Esophagus muscularis mucosa (tissue), 4 donors: ENCODE measurements at regions not wholly inside any gene's neighbourhood (a gene's known extent, or its start where the extent isn't known, plus 50 kb on each side); places are given as distances from the start of the nearest gene placed in this dataset.

Experiments
- DNase-seq: peaks from one replicate; pipeline ENCODE4 v3.0.0-alpha.2; 2017; ENCODE audit errors: extremely low spot score
- H3K27ac ChIP-seq, 4 donors: fragments of 200-600 bp; sonication (generic); replicated peaks in 1 of 4; 1 replicate in 3 of 4; 2 replicates in 1 of 4; pipeline ENCODE4 v1.5.1; 2016 to 2019; ENCODE audit warnings: mild to moderate bottlenecking in 1 of 4
- H3K27me3 ChIP-seq, 4 donors: fragments of 200-600 bp; sonication (generic); one replicate each; pipeline versions ENCODE4 v1.5.1 to v1.6.0; 2016 to 2019
- H3K36me3 ChIP-seq, 4 donors: fragments of 200-600 bp; sonication (generic); one replicate each; pipeline ENCODE4 v1.5.1; 2016 to 2019
- H3K4me1 ChIP-seq, 4 donors: fragments of 200-600 bp; sonication (generic); one replicate each; pipeline ENCODE4 v1.5.1; 2016 to 2019
- H3K4me3 ChIP-seq, 4 donors: fragments of 200-600 bp; sonication (generic); 1 replicate in 2 of 4; 2 replicates in 2 of 4; pipeline ENCODE4 v1.5.1; 2016 to 2019; ENCODE audit warnings: mild to moderate bottlenecking in 4 of 4, moderate library complexity in 1 of 4
- H3K9me3 ChIP-seq, 4 donors: fragments of 200-600 bp; sonication (generic); 1 replicate in 3 of 4; 2 replicates in 1 of 4; pipeline ENCODE4 v1.5.1; 2016 to 2019
- CTCF ChIP-seq, 3 experiments: fragments of 200-600 bp in 2 of 3; fragments of 450-650 bp in 1 of 3; sonication (generic) in 2 of 3; IDR thresholded peaks; one replicate each; pipeline ENCODE4 v1.5.1; 2017 to 2019; ENCODE audit warnings: antibody characterized with exemption in 3 of 3, mild to moderate bottlenecking in 2 of 3, moderate library complexity in 1 of 3
- EP300 ChIP-seq: sonication (generic); formaldehyde crosslinking; IDR thresholded peaks from one replicate; pipeline ENCODE4 v1.6.1; 2017; ENCODE audit warnings: antibody characterized with exemption
- POLR2A ChIP-seq: fragments of 450-650 bp; IDR thresholded peaks from one replicate; pipeline ENCODE4 v1.6.1; 2017; ENCODE audit warnings: antibody characterized with exemption, moderate library complexity, mild to moderate bottlenecking, low read depth
- POLR2AphosphoS5 ChIP-seq, 2 donors: sonication (generic); formaldehyde crosslinking; IDR thresholded peaks; one replicate each; pipeline ENCODE4 v1.6.1; 2017; ENCODE audit warnings: antibody characterized with exemption in 2 of 2
- WGBS: methylation state at CpG from one replicate; pipeline ENCODE4 v1.1.5; 2018; 5-methylcytosine and 5-hydroxymethylcytosine counted together
- intact Hi-C: fragments of 100-400 bp; cut with DNase I; formaldehyde crosslinking; loops from one replicate; pipeline ENCODE4 v1.15.1; 2023

GRCh38 chr10:21314906-21315644 lies 210.4 kb downstream of the SKIDA1 start:
- H3K27ac ChIP-seq, result peak overlapping the region; percentile 50 to 69 (median 57)
- H3K27me3 ChIP-seq, result no peaks in the 10 kb centered on the region
- H3K4me3 ChIP-seq, result no peak overlapping the region
- peaks cover 28 to 39% (median 31%) of the 10 kb centered on the region in 4 donors for H3K4me1 ChIP-seq
- TF ChIP-seq EP300 (no peak), POLR2AphosphoS5 (IDR thresholded peaks at IDR 0.05) (peak in 1 of 2 donors; percentile 9), POLR2A (no peak), CTCF (IDR thresholded peaks at IDR 0.05) (no peak)
- intact Hi-C loops, result no loop called here
- DNase-seq, result no peak
- 40% methylated on average over 11 of the region's 13 CpGs for WGBS
- H3K9me3 ChIP-seq, result no peaks in the 10 kb centered on the region
- no peaks in the 10 kb centered on the region for H3K36me3 ChIP-seq

GRCh38 chr10:21314111-21314626 lies 211.3 kb downstream of the SKIDA1 start:
- no peak for DNase-seq
- Histone ChIP-seq H3K27ac (peak overlapping the region; percentile 6 to 69 (median 57)), H3K36me3 (no peaks in the 10 kb centered on the region), H3K4me3 (no peak overlapping the region), H3K27me3 (no peaks in the 10 kb centered on the region), H3K9me3 (no peaks in the 10 kb centered on the region), H3K4me1 (peaks cover 28 to 39% (median 31%) of the 10 kb centered on the region in 4 donors)
- 43% methylated on average over 9 of the region's 9 CpGs for WGBS
- TF ChIP-seq POLR2AphosphoS5 (IDR thresholded peaks at IDR 0.05), result no peak
- TF ChIP-seq EP300, result no peak
- TF ChIP-seq POLR2A, result no peak
- TF ChIP-seq CTCF (IDR thresholded peaks at IDR 0.05), result no peak
- intact Hi-C loops, result no loop called here

GRCh38 chr10:21313691-21314090 lies 211.8 kb downstream of the SKIDA1 start:
- peak overlapping the region in 1 of 4 donors; percentile 55 for H3K27ac ChIP-seq
- intact Hi-C loops, result no loop called here
- TF ChIP-seq CTCF (IDR thresholded peaks at IDR 0.05), result no peak
- TF ChIP-seq EP300, result no peak
- no peak for TF ChIP-seq POLR2AphosphoS5 (IDR thresholded peaks at IDR 0.05)
- no peak for TF ChIP-seq POLR2A
- no peaks in the 10 kb centered on the region for H3K27me3 ChIP-seq
- no peak for DNase-seq
- H3K36me3 ChIP-seq, result no peaks in the 10 kb centered on the region
- H3K9me3 ChIP-seq, result no peaks in the 10 kb centered on the region
- H3K4me1 ChIP-seq, result peaks cover 28 to 36% (median 29%) of the 10 kb centered on the region in 4 donors
- no peak overlapping the region for H3K4me3 ChIP-seq
- 97% methylated on average over 3 of the region's 7 CpGs for WGBS

- WGBS, result 100% methylated on average over 3 of the region's 6 CpGs
- Histone ChIP-seq H3K27ac (no peak overlapping the region), H3K27me3 (no peaks in the 10 kb centered on the region), H3K4me3 (no peak overlapping the region), H3K4me1 (peaks cover 28 to 33% (median 28%) of the 10 kb centered on the region in 4 donors), H3K36me3 (no peaks in the 10 kb centered on the region), H3K9me3 (no peaks in the 10 kb centered on the region)
- intact Hi-C loops, result no loop called here
- no peak for DNase-seq
- TF ChIP-seq POLR2AphosphoS5 (IDR thresholded peaks at IDR 0.05) (no peak), CTCF (IDR thresholded peaks at IDR 0.05) (no peak), EP300 (no peak), POLR2A (no peak)
Observed at GRCh38 chr10:21311426-21311825, 214.1 kb downstream of the SKIDA1 start.
